GM19240 (cell line): ENCODE measurements at regions not wholly inside any gene's neighbourhood (a gene's known extent, or its start where the extent isn't known, plus 50 kb on each side); places are given as distances from the start of the nearest gene placed in this dataset.

Source experiments
- DNase-seq: peaks from one replicate; pipeline ENCODE4 v3.0.0; 2011; ENCODE audit warnings: low spot score; ENCODE audit not compliant: insufficient read length

DNA sequence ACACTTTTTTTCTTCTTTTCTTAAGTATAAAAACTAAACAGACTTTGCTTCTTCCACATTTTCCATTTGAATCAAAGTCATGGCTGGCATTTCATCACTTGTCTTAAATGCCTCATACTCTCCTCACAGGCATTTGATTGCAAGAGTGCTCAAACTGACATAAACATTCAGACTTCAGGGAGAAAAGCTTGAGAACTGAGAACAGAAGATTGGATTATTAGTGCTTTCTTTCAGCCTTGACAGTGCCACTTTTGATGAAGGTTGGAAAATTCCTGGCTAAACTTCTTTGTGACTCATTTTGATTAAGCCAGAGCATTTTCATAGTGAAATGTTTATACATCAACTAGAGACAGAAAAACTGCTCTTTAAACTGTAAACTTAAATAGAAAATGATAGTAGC is 544.4 kb downstream of the DIPK2A start:
- no peak for DNase-seq

DNA sequence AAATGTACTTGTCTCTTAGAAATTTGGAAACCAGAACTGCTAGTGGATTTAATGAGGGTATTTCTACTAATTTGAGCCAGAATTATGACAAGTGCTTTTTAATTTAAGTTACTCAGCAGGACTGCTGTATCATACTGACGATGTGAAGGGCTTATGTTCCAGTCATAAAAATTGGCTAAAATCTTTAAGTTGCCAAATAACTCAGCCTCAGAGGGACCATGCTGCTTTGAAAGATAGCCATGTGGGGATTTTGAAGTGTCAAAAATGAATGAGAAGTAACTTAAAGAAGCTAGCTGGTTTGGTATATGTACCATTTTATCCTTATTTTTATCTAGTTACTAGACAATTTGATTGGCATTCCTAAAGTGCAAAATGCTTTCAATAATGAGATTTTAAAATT is 545.0 kb downstream of the DIPK2A start:
- no peak for DNase-seq

DNA sequence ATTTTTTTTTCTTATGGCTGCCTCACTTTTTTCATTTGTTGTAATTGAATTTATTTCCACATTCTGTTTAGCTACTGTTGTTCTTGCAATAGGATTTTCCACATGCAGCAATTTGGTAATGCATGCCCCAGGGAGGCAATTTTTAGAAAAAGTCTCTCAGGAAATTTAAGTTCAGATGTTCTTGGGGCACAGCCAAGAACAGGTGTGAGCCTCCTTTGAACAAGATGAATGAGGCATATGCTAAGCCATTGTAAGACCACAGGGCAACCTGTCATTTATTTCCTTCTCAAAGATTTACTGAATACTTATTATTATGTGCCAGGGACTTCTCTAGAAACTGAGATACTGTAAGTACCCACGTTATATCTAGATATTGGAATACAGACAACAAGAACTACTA is 549.5 kb downstream of the DIPK2A start:
- DNase-seq = no peak

DNA sequence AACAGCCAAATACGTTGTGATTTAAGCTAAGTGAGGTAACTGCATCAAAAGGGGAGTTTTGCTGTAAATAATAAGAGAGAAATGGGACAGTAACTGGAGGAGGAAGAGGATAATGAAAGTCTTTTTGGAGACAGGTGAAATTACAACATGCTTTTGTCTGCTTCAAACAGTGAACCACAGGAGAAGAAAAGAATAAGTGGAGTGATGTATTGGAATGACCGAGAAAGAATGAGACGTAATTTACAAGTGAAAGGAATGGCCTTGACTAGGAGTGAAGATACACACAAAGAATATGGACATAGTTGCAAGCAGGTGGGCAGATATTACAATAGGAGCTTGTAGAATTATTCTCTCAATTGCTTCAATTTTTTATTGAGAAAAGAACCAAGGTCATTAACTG is 550.8 kb downstream of the DIPK2A start:
- DNase-seq = no peak

DNA sequence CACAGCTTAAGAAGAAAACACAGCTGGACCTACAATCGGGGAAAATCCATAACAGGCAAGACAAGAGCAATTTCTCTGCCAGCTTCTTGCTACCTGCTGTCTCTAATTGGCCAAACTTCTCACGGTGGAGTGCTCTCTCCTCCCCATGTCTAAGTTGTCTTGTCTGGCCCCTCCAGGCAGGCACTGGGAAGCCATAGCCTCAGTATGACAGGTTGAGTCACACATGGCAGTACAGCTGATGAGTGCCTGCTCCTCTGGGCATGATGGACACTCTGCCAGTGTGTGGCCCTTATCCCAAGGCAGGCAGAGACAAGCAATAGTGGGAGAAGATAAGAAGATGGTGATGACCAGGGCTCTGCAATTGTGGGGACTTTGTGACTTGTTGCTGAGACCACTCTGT is 551.8 kb downstream of the DIPK2A start:
- DNase-seq = no peak

DNA sequence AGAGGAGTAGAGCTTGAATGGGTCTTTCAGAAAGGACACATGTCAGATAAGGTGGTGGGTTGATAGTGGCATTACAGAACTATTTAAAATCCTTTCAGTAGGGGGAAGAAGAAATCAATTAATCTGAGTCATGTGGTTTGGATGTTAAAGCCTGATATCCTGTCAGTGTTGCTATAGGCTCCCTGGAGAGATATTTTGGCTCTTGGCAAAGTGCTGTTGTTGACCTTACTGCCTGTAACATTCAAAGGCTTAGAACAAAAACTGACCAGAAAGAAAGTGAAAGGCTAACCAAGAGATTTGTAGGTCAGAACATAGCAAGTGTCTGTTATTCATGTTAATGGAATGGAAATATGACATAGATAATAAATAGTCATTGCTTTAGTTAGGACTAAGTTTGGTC is 552.9 kb downstream of the DIPK2A start:
- DNase-seq = no peak

DNA sequence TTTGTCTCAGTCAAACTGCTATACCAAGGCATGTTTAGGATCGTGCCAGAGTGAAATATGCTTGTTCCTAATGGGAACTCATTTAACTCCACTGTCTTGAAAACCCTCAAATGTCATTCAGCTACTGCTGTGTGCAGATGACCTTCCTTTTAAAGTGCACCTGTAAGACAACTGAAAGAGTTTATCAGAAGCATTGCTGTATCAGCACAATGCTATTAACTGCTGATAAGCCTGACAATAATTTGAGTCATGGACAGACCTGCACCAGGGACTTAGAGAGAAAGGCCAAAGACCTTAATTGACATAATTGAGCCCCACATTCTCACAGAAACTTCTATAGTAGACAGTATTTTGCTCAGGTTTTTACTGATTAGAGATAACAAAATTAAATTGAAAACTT is 557.9 kb downstream of the DIPK2A start:
- no peak for DNase-seq

DNA sequence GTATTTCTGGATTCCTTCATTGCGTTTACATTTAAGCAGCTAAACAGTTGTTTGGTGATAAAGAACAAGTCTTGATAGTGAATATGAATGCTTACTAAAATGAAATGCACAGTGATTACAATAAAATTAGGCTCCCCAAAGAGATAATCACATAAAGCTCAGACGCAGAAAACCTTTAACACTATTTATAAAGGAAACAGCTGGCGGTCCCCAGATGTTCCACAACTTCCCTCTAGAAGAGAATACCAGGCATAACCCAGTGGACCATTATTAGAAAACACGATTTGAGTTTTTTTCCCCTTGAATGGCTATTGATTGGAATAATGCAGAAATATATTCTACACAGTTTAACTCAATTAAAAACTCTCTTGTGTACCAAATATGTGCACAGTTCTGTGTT is 573.2 kb downstream of the DIPK2A start:
- DNase-seq = no peak

DNA sequence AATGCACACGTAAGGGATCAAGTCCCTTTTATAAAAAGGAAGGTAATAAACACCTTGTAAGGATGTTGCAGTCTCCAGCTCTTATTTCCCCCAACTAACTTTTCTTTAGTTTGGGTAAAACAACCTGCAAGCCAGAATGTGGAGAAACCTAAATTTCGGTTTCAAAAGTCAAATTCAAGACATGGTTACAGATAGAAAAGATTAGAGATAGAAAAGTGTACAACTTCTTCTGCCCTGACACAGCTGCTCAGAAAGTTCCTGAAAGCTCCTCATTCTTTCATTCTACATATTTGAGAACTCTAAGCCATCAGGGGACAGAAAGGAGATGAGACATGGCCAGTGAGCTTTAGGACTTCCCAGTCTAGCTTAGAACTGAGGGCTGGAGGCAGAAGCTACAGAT is 574.9 kb downstream of the DIPK2A start:
- no peak for DNase-seq

DNA sequence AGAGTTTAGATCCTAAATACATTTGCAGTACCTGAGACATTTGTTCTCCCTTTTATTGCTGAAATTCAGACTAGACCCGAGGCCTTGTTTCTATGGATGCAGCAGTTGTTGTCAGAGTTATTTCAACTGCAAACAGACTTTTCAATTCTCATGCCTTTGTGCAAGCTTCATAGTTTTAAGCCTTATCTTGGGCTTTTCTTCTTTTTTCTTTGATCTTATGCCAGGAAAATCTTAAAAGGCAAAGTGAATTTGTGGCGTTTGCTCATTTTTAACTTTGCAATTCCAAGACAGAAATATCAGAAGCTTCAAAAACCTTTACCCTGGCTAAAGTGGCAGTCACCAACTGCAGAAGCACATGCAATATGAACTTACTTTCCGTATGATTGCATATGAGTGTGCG is 576.7 kb downstream of the DIPK2A start:
- no peak for DNase-seq

DNA sequence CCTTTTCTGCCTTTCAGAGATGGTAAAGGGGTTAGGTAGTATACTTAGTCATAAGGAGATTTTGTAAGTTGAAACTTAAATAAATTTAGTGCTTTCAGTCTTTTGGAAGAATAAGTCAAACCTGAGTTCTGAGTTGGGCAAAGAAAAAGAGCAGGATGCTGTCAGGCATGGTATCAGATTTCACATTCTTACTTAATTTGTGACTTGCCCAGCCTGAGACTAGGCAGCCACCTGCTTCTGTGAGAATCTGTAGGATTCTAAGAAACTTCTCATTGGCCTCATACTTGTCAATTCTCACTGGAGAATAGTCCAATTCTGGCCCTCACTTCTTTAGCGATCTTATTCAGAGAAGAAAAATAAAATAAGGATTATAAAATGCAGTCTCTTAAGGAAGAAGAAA is 577.5 kb downstream of the DIPK2A start:
- DNase-seq = no peak

DNA sequence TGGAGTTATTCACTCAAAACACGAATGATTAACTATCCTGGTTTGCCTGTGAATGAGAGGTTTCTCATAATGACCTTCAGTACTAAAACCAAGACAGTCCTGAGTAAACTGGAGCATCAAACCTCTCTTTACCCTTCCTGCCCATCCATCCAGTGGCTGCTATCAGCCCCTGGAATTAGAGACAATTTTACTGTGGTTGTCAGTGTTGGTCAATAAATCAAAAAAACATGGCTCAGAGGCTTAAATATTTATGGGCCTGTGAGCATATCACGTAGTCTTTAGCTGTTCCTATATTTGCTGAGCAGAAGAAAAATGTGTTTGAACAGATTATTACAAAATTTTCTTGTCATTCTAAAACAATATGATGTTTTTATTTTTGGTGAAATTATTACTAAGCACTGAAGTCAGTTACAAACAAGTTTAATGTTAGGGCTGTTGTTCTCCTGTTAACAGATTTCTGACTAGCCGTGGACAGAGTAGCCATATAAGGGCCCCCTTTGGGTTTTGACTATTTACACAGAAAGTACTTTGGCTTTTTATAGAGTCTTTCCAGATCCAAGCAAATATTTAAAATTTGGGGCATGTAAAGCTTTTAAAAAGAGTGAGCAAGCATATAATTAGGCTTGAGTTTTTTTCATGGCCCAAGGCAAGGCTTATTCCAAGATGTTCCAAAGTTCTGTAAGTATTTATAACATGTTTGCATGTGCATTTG is 580.9 kb downstream of the DIPK2A start:
- no peak for DNase-seq

DNA sequence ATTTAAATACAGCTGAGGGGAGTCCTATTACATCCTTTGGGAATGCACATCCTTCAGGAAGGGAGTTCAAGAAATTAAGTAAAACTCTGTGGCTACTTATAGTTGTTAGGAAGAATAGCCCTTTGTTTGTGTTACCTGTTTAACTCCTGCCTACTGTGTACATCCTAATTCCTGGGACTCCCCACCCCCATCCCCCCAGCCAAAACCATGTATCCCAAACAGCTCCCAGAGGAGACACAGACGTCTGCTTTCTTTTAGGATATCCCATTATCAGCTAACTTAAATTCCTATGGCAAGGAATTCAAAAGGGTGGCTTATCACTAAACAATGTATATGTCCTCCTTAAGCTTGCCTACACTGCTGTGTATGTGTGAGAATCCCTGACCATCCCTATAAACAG is 581.7 kb downstream of the DIPK2A start:
- DNase-seq = no peak

DNA sequence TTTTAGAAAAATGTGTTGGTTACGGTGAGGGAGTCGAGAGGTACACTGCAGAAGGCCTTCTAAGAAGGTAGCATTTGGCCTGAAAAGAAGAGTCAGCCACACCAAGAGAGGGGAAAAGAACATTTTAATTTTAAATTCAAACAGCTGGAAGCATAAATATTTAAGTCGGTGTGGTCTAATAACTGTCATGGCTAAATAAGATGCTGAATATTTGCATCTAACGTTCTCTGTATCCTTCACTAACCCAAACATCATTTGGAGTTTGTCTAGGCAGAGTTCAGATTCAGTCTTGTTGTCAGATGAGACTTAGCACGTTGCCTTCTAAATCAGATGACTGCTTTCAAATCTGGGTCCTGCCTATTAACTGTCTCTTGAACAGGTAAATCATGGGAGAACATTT is 583.3 kb downstream of the DIPK2A start:
- DNase-seq = no peak

DNA sequence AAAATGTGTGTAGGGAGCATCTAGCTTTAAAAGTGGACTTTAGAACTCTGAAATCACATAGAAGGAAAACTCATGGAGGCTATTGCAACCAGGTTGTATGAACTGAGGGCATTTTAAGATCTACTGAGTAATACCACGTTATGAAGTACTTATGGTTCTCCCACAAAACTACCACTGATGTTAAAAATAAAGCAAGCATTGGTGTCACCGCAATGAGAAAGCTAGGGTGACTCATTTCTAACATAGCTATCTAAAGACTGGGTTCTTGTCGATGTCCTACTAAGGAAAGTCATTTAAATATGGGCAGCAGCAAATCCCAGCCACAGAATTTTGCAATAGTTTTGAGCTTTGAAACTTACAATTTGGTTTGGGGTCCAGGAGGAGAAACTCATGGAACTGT is 584.8 kb downstream of the DIPK2A start:
- no peak for DNase-seq

DNA sequence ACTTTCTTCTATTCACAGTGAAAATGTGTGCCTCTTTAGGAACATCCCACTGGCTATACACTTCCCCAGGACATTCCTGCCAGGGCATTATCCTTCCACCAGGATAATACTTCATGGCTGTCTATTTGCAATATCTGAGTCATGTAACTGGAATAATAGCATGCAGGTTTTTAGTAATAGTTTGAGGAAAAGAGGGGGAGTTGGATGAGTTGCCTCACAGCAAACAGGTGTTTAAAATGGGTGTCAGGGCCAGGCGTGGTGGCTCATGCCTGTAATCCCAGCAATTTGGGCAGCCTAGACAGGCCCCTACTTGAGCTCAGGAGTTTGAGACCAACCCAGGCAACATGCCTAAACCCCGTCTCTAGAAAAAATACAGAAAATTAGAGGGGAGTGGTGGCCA is 585.9 kb downstream of the DIPK2A start:
- no peak for DNase-seq

DNA sequence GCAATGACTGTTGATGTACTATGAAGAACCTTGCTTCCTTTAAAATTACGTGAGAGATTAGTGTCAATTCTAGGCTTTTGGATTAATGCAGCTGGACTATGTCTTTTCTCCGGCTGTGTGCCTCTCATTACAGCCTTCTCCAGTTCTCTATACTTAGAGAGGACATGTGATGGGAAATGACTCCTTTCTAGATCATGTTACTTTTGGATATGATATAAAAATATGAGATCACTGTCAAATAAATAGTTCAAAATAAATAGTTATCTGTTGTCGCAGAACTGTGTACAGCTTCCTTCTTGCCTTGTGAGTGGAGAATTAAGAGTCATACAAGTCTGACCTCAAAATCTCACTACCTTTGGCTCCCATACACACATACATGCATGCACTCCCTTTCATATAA is 592.4 kb downstream of the DIPK2A start:
- DNase-seq = no peak

DNA sequence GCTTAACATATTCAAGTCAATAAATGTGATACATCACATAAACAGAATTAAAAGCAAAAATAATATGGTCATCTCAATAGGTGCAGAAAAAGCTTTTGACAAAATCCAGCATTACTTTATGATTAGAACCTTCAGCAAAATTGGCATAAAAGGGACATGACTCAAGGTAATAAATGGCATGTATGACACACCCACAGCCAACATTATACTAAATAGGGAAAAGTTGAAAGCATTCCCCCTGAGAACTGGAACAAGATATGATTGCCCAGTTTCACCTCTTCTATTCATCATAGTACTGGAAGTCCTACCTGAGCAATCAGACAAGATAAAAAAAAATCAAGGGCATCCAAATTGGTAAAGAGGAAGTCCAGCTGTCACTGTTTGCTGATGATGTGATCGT is 594.7 kb downstream of the DIPK2A start:
- DNase-seq = no peak

DNA sequence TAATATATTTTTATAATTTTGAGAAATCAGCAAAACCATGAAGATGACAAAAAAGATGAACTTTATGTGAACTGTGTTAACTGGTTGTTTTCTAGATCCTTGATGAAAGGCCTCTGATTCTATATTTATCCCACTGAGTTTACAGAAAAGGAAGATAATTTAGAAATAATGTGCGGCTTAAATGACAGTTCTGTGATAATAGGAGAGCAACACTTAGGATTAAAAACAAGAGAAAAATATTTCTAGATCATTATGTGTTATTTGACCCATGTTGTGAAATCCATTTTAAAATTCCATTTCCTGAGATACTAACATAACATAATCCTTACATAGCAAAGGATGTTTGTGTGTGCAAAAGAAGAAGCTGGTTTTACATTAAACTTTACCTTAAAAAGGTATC is 598.0 kb downstream of the DIPK2A start:
- no peak for DNase-seq

DNA sequence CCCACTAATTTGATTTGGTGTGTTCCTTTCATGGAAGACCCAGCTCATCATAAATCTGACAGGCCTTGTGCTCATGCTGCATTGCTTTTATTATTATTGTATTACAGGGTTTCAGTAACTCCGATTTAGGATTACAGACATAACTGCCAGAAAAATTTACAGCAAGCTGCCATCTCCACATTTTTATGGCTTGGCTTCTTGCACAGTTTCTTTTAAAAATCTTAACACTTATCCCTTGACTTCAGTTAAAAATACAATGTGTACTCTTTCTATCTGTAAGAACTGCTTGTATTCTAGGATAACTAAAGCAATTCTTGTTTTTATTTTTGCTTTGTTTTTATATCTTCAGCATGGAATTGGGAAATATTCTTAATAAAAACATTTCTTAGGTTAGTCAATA is 612.2 kb downstream of the DIPK2A start:
- DNase-seq = no peak

DNA sequence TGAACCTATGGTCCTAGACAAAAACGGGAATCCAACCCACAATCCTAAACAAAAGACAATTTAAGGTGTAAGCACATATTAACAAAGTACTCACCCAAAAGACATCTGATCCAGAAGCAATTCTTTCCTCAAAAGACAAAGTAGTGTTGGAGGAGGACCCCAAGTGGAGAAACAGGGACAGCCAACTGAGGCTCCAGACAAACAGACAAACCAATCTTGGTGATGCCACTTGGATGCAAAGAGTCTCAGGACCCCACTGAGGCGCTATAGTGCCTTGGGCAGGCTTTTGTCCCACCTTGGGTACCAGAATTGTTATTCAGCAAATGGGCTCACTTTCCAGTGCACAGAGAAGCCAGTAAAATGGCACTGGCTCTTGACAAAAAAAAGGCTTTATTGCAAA is 613.8 kb downstream of the DIPK2A start:
- DNase-seq = no peak

DNA sequence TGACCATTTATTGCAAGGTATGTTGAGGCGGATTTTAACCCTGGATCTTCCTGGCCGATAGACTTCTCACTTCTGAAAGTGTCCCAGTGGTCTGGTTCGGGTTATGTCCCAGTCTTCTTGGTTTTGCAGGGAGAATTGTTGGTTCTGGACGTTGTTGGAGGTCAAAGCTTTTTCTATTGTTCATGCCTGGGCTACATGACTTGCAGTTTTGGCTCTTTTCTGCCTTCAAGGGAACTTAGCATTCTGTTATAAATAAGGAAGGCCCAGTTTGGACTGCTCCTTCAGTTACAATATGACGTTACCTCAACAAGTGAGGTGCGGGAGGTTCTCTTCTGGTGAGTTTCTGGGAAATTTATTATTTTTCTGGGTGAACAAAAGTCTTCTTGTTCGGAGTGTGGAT is 614.3 kb downstream of the DIPK2A start:
- DNase-seq = no peak

DNA sequence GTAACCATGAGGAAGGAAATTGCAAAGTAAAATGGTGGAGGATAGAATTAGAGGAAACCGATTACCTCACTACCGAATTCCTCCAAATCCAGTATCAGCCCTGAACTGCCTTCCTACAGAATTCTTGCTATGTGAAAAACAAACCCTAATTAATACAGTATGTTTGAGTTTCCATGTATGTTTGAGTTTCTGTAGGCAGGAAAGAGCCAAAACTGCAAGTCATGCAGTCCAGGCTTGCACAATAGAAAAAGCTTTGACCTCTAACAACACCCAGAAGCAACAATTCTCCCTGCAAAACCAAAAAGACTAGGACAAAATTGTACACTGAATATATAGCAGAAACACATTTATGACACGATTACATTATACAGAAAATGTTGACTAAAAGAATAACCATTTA is 614.8 kb downstream of the DIPK2A start:
- DNase-seq = no peak

DNA sequence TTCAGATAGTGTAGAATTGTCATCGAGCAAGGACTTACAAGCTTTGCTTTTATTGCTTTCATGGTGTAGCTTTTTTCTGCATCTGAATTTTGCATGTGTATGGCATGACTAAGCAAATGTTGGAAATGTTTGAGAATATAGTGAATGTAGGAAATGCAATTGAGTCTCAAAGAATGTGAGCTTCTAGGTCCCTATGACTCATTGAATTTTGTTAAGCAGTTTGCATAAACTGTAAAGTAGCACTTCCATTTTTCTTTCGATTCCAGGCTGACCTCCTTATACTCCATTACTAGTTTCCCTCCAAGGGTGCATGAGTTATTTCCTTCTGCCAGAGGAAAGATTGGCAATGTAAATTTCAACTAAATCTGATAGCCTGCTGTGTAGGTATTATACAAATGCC is 619.2 kb downstream of the DIPK2A start:
- no peak for DNase-seq
